ENCODE measurements at regions not wholly inside any gene's neighbourhood (a gene's known extent, or its start where the extent isn't known, plus 50 kb on each side); places are given as distances from the start of the nearest gene placed in this dataset.

GRCh38 chr9:2406252-2406651 is 215.3 kb upstream of the VLDLR start:
- Histone ChIP-seq H3K4me1 (ENCODE audit: control insufficient read depth in 2 of 2, insufficient read depth in 2 of 2, low read length in 2 of 2) (no peaks in the 10 kb centered on the region), H3K27me3 (ENCODE audit: control insufficient read depth in 2 of 2, insufficient read depth in 1 of 2, low read length in 1 of 2) (no peaks in the 10 kb centered on the region), H3K4me3 (ENCODE audit: low read length in 2 of 2) (no peak overlapping the region), H3K36me3 (ENCODE audit: control insufficient read depth in 2 of 2, insufficient read depth in 2 of 2, low read length in 1 of 2) (no peaks in the 10 kb centered on the region), H3K9me3 (ENCODE audit: control insufficient read depth in 2 of 2, insufficient read depth in 1 of 2, low read length in 1 of 2) (peaks cover 0 to 8% of the 10 kb centered on the region in 2 donors), H3K27ac (ENCODE audit: low read depth in 1 of 2, low read length in 1 of 2) (no peak overlapping the region)
- no peak for DNase-seq (ENCODE audit: low read depth in 6 of 9, low spot score in 9 of 9)
- WGBS: 94% methylated on average over 12 of the region's 12 CpGs

- H3K4me3 ChIP-seq (ENCODE audit: low read length in 2 of 2): no peak overlapping the region
- H3K4me1 ChIP-seq (ENCODE audit: control insufficient read depth in 2 of 2, insufficient read depth in 2 of 2, low read length in 2 of 2): no peaks in the 10 kb centered on the region
- no peak for DNase-seq (ENCODE audit: low read depth in 6 of 9, low spot score in 9 of 9)
- H3K9me3 ChIP-seq (ENCODE audit: control insufficient read depth in 2 of 2, insufficient read depth in 1 of 2, low read length in 1 of 2): peaks cover 0 to 8% of the 10 kb centered on the region in 2 donors
- 81% methylated on average over 7 of the region's 7 CpGs for WGBS
- H3K27me3 ChIP-seq (ENCODE audit: control insufficient read depth in 2 of 2, insufficient read depth in 1 of 2, low read length in 1 of 2): no peaks in the 10 kb centered on the region
- H3K27ac ChIP-seq (ENCODE audit: low read depth in 1 of 2, low read length in 1 of 2): no peak overlapping the region
- no peaks in the 10 kb centered on the region for H3K36me3 ChIP-seq (ENCODE audit: control insufficient read depth in 2 of 2, insufficient read depth in 2 of 2, low read length in 1 of 2)
Observed at GRCh38 chr9:2407450-2407849, 214.1 kb upstream of the VLDLR start.

GRCh38 chr9:2411459-2412215 is 209.9 kb upstream of the VLDLR start:
- WGBS: 81% methylated on average over 8 of the region's 8 CpGs
- Histone ChIP-seq H3K27me3 (ENCODE audit: control insufficient read depth in 2 of 2, insufficient read depth in 1 of 2, low read length in 1 of 2) (no peaks in the 10 kb centered on the region), H3K9me3 (ENCODE audit: control insufficient read depth in 2 of 2, insufficient read depth in 1 of 2, low read length in 1 of 2) (peaks cover 0 to 5% of the 10 kb centered on the region in 2 donors), H3K4me1 (ENCODE audit: control insufficient read depth in 2 of 2, insufficient read depth in 2 of 2, low read length in 2 of 2) (no peaks in the 10 kb centered on the region), H3K4me3 (ENCODE audit: low read length in 2 of 2) (no peak overlapping the region), H3K27ac (ENCODE audit: low read depth in 1 of 2, low read length in 1 of 2) (no peak overlapping the region), H3K36me3 (ENCODE audit: control insufficient read depth in 2 of 2, insufficient read depth in 2 of 2, low read length in 1 of 2) (no peaks in the 10 kb centered on the region)
- no peak for DNase-seq (ENCODE audit: low read depth in 6 of 9, low spot score in 9 of 9)

- no peaks in the 10 kb centered on the region for H3K27me3 ChIP-seq (ENCODE audit: control insufficient read depth in 2 of 2, insufficient read depth in 1 of 2, low read length in 1 of 2)
- DNase-seq (ENCODE audit: low read depth in 6 of 9, low spot score in 9 of 9): no peak
- H3K9me3 ChIP-seq (ENCODE audit: control insufficient read depth in 2 of 2, insufficient read depth in 1 of 2, low read length in 1 of 2): no peaks in the 10 kb centered on the region
- WGBS: 68% methylated on average over 4 of the region's 4 CpGs
- H3K4me3 ChIP-seq (ENCODE audit: low read length in 2 of 2): no peak overlapping the region
- no peaks in the 10 kb centered on the region for H3K4me1 ChIP-seq (ENCODE audit: control insufficient read depth in 2 of 2, insufficient read depth in 2 of 2, low read length in 2 of 2)
- H3K27ac ChIP-seq (ENCODE audit: low read depth in 1 of 2, low read length in 1 of 2): no peak overlapping the region
- no peaks in the 10 kb centered on the region for H3K36me3 ChIP-seq (ENCODE audit: control insufficient read depth in 2 of 2, insufficient read depth in 2 of 2, low read length in 1 of 2)
Observed at GRCh38 chr9:2413160-2413805, 208.3 kb upstream of the VLDLR start.

- no peak for DNase-seq (ENCODE audit: low read depth in 6 of 9, low spot score in 9 of 9)
- 95% methylated on average over 2 of the region's 2 CpGs for WGBS
- no peaks in the 10 kb centered on the region for H3K36me3 ChIP-seq (ENCODE audit: control insufficient read depth in 2 of 2, insufficient read depth in 2 of 2, low read length in 1 of 2)
- H3K27me3 ChIP-seq (ENCODE audit: control insufficient read depth in 2 of 2, insufficient read depth in 1 of 2, low read length in 1 of 2): no peaks in the 10 kb centered on the region
- H3K27ac ChIP-seq (ENCODE audit: low read depth in 1 of 2, low read length in 1 of 2): no peak overlapping the region
- H3K4me3 ChIP-seq (ENCODE audit: low read length in 2 of 2): no peak overlapping the region
- peaks cover 0 to 2% of the 10 kb centered on the region in 2 donors for H3K4me1 ChIP-seq (ENCODE audit: control insufficient read depth in 2 of 2, insufficient read depth in 2 of 2, low read length in 2 of 2)
- no peaks in the 10 kb centered on the region for H3K9me3 ChIP-seq (ENCODE audit: control insufficient read depth in 2 of 2, insufficient read depth in 1 of 2, low read length in 1 of 2)
Observed at GRCh38 chr9:2414465-2414864, 207.1 kb upstream of the VLDLR start.

- peaks cover 0 to 2% of the 10 kb centered on the region in 2 donors for H3K4me1 ChIP-seq (ENCODE audit: control insufficient read depth in 2 of 2, insufficient read depth in 2 of 2, low read length in 2 of 2)
- H3K36me3 ChIP-seq (ENCODE audit: control insufficient read depth in 2 of 2, insufficient read depth in 2 of 2, low read length in 1 of 2): no peaks in the 10 kb centered on the region
- DNase-seq (ENCODE audit: low read depth in 6 of 9, low spot score in 9 of 9): no peak
Observed at GRCh38 chr9:2415326-2415725, 206.3 kb upstream of the VLDLR start.

GRCh38 chr9:2417730-2418129 is 203.9 kb upstream of the VLDLR start:
- H3K36me3 ChIP-seq (ENCODE audit: control insufficient read depth in 2 of 2, insufficient read depth in 2 of 2, low read length in 1 of 2): no peaks in the 10 kb centered on the region
- H3K4me3 ChIP-seq (ENCODE audit: low read length in 2 of 2): no peak overlapping the region
- WGBS: 93% methylated on average over 4 of the region's 4 CpGs
- no peaks in the 10 kb centered on the region for H3K27me3 ChIP-seq (ENCODE audit: control insufficient read depth in 2 of 2, insufficient read depth in 1 of 2, low read length in 1 of 2)
- no peaks in the 10 kb centered on the region for H3K9me3 ChIP-seq (ENCODE audit: control insufficient read depth in 2 of 2, insufficient read depth in 1 of 2, low read length in 1 of 2)
- no peak for DNase-seq (ENCODE audit: low read depth in 6 of 9, low spot score in 9 of 9)
- H3K27ac ChIP-seq (ENCODE audit: low read depth in 1 of 2, low read length in 1 of 2): no peak overlapping the region
- H3K4me1 ChIP-seq (ENCODE audit: control insufficient read depth in 2 of 2, insufficient read depth in 2 of 2, low read length in 2 of 2): peaks cover 0 to 2% of the 10 kb centered on the region in 2 donors

More at GRCh38 chr9:2415326-2415725, 206.3 kb upstream of the VLDLR start:
- Histone ChIP-seq H3K4me3 (ENCODE audit: low read length in 2 of 2) (no peak overlapping the region), H3K9me3 (ENCODE audit: control insufficient read depth in 2 of 2, insufficient read depth in 1 of 2, low read length in 1 of 2) (no peaks in the 10 kb centered on the region), H3K27ac (ENCODE audit: low read depth in 1 of 2, low read length in 1 of 2) (no peak overlapping the region), H3K27me3 (ENCODE audit: control insufficient read depth in 2 of 2, insufficient read depth in 1 of 2, low read length in 1 of 2) (no peaks in the 10 kb centered on the region)
- 96% methylated on average over 6 of the region's 6 CpGs for WGBS

- H3K27ac ChIP-seq (ENCODE audit: low read depth in 1 of 2, low read length in 1 of 2): no peak overlapping the region
- H3K36me3 ChIP-seq (ENCODE audit: control insufficient read depth in 2 of 2, insufficient read depth in 2 of 2, low read length in 1 of 2): no peaks in the 10 kb centered on the region
- no peak overlapping the region for H3K4me3 ChIP-seq (ENCODE audit: low read length in 2 of 2)
- H3K4me1 ChIP-seq (ENCODE audit: control insufficient read depth in 2 of 2, insufficient read depth in 2 of 2, low read length in 2 of 2): peaks cover 0 to 2% of the 10 kb centered on the region in 2 donors
- no peaks in the 10 kb centered on the region for H3K27me3 ChIP-seq (ENCODE audit: control insufficient read depth in 2 of 2, insufficient read depth in 1 of 2, low read length in 1 of 2)
- H3K9me3 ChIP-seq (ENCODE audit: control insufficient read depth in 2 of 2, insufficient read depth in 1 of 2, low read length in 1 of 2): no peaks in the 10 kb centered on the region
- DNase-seq (ENCODE audit: low read depth in 6 of 9, low spot score in 9 of 9): peak in 1 of 9 donors; percentile 3
- WGBS: 47% methylated on average over 2 of the region's 2 CpGs
Observed at GRCh38 chr9:2418619-2419018, 203.0 kb upstream of the VLDLR start.

GRCh38 chr9:2419347-2419746 is 202.2 kb upstream of the VLDLR start:
- Histone ChIP-seq H3K4me3 (ENCODE audit: low read length in 2 of 2) (no peak overlapping the region), H3K36me3 (ENCODE audit: control insufficient read depth in 2 of 2, insufficient read depth in 2 of 2, low read length in 1 of 2) (no peaks in the 10 kb centered on the region), H3K27ac (ENCODE audit: low read depth in 1 of 2, low read length in 1 of 2) (no peak overlapping the region), H3K4me1 (ENCODE audit: control insufficient read depth in 2 of 2, insufficient read depth in 2 of 2, low read length in 2 of 2) (peaks cover 0 to 2% of the 10 kb centered on the region in 2 donors), H3K9me3 (ENCODE audit: control insufficient read depth in 2 of 2, insufficient read depth in 1 of 2, low read length in 1 of 2) (no peaks in the 10 kb centered on the region), H3K27me3 (ENCODE audit: control insufficient read depth in 2 of 2, insufficient read depth in 1 of 2, low read length in 1 of 2) (no peaks in the 10 kb centered on the region)
- no peak for DNase-seq (ENCODE audit: low read depth in 6 of 9, low spot score in 9 of 9)
- WGBS: 32% methylated on average over 2 of the region's 2 CpGs
